ENCODE measurements at regions not wholly inside any gene's neighbourhood (a gene's known extent, or its start where the extent isn't known, plus 50 kb on each side); places are given as distances from the start of the nearest gene placed in this dataset.

- no peak for DNase-seq
- intact Hi-C loops (cut with micrococcal nuclease) = no loop called here
- ChIA-PET CTCF (no interaction called here), POLR2A (no interaction called here)
- TF ChIP-seq CTCF (IDR thresholded peaks at IDR 0.05) = no peak
- Mint-ChIP-seq H3K36me3 (ENCODE audit: low read depth) (no peaks in the 10 kb centered on the region), H3K27ac (no peak overlapping the region), H3K4me1 (no peaks in the 10 kb centered on the region), H3K9me3 (no peaks in the 10 kb centered on the region), H3K4me3 (no peak overlapping the region), H3K27me3 (no peaks in the 10 kb centered on the region)
- no peak for ATAC-seq (ENCODE audit: low read depth)
Observed at GRCh38 chr18:73724958-73725357, 422.7 kb downstream of the FBXO15 start.

GRCh38 chr18:73719611-73720010 is 428.0 kb downstream of the FBXO15 start:
- no peaks in the 10 kb centered on the region for H3K27me3 Mint-ChIP-seq
- ATAC-seq (ENCODE audit: low read depth) = no peak
- no peak for DNase-seq
- no peaks in the 10 kb centered on the region for H3K36me3 Mint-ChIP-seq (ENCODE audit: low read depth)
- intact Hi-C loops (cut with micrococcal nuclease) = no loop called here
- H3K4me3 Mint-ChIP-seq = no peak overlapping the region
- no peak for TF ChIP-seq CTCF (IDR thresholded peaks at IDR 0.05)
- ChIA-PET POLR2A (no interaction called here), CTCF (no interaction called here)
- H3K27ac Mint-ChIP-seq = no peak overlapping the region
- no peaks in the 10 kb centered on the region for H3K4me1 Mint-ChIP-seq
- H3K9me3 Mint-ChIP-seq = peaks cover 3% of the 10 kb centered on the region

- DNase-seq = no peak
- no peak overlapping the region for H3K27ac Mint-ChIP-seq
- ATAC-seq (ENCODE audit: low read depth) = no peak
- intact Hi-C loops (cut with micrococcal nuclease) = no loop called here
- no peaks in the 10 kb centered on the region for H3K36me3 Mint-ChIP-seq (ENCODE audit: low read depth)
- H3K4me1 Mint-ChIP-seq = no peaks in the 10 kb centered on the region
- no peak overlapping the region for H3K4me3 Mint-ChIP-seq
- TF ChIP-seq CTCF (IDR thresholded peaks at IDR 0.05) = no peak
- peaks cover 7% of the 10 kb centered on the region for H3K9me3 Mint-ChIP-seq
- CTCF ChIA-PET = no interaction called here
- no peaks in the 10 kb centered on the region for H3K27me3 Mint-ChIP-seq
- POLR2A ChIA-PET = no interaction called here
Observed at GRCh38 chr18:73717570-73717969, 430.1 kb downstream of the FBXO15 start.

GRCh38 chr18:73715210-73715670 is 432.4 kb downstream of the FBXO15 start:
- intact Hi-C loops (cut with micrococcal nuclease) = no loop called here
- no peaks in the 10 kb centered on the region for H3K36me3 Mint-ChIP-seq (ENCODE audit: low read depth)
- TF ChIP-seq CTCF (IDR thresholded peaks at IDR 0.05) = no peak
- ATAC-seq (ENCODE audit: low read depth) (no peak), DNase-seq (no peak)
- ChIA-PET POLR2A (interaction anchor here (0.7 kb wide), 1 partner anchor 950 kb away, joined by 3 read pairs; no protein-coding TSS in a partner anchor), CTCF (no interaction called here)
- no peaks in the 10 kb centered on the region for H3K27me3 Mint-ChIP-seq
- no peak overlapping the region for H3K27ac Mint-ChIP-seq
- H3K4me1 Mint-ChIP-seq = no peaks in the 10 kb centered on the region
- no peak overlapping the region for H3K4me3 Mint-ChIP-seq
- H3K9me3 Mint-ChIP-seq = peaks cover 7% of the 10 kb centered on the region

GRCh38 chr18:73714466-73714865 is 433.2 kb downstream of the FBXO15 start:
- DNase-seq (no peak), ATAC-seq (ENCODE audit: low read depth) (no peak)
- ChIA-PET CTCF (no interaction called here), POLR2A (no interaction called here)
- Mint-ChIP-seq H3K36me3 (ENCODE audit: low read depth) (no peaks in the 10 kb centered on the region), H3K4me3 (no peak overlapping the region), H3K27ac (no peak overlapping the region), H3K27me3 (no peaks in the 10 kb centered on the region), H3K9me3 (peaks cover 7% of the 10 kb centered on the region), H3K4me1 (no peaks in the 10 kb centered on the region)
- intact Hi-C loops (cut with micrococcal nuclease) = no loop called here
- no peak for TF ChIP-seq CTCF (IDR thresholded peaks at IDR 0.05)
